HUES64 (cell line): ENCODE measurements at regions not wholly inside any gene's neighbourhood (a gene's known extent, or its start where the extent isn't known, plus 50 kb on each side); places are given as distances from the start of the nearest gene placed in this dataset.
"Not testable (repeated sequence)": the region's sequence is repeated elsewhere in the genome, so short reads cannot be mapped to it uniquely, and the experiment has no call there.

Experiments used
- H3K27ac ChIP-seq: 2 replicates; pipeline ENCODE4 v1.7.0; 2013; ENCODE audit warnings: low read depth, low read length, inconsistent platforms
- H3K27me3 ChIP-seq: 2 replicates; pipeline ENCODE4 v1.6.1; 2013; ENCODE audit warnings: mild to moderate bottlenecking, low read length; ENCODE audit not compliant: insufficient read depth
- H3K36me3 ChIP-seq: 2 replicates; pipeline ENCODE4 v1.6.1; 2013; ENCODE audit warnings: mild to moderate bottlenecking, low read length; ENCODE audit not compliant: insufficient read depth
- H3K4me1 ChIP-seq: 2 replicates; pipeline ENCODE4 v1.6.1; 2013; ENCODE audit warnings: mild to moderate bottlenecking, low read length, moderate library complexity; ENCODE audit not compliant: insufficient read depth
- H3K4me3 ChIP-seq: 2 replicates; pipeline ENCODE4 v1.5.1; 2013; ENCODE audit warnings: mild to moderate bottlenecking, low read length, moderate library complexity
- H3K9ac ChIP-seq: 2 replicates; pipeline ENCODE4 v1.6.1; 2013; ENCODE audit warnings: mild to moderate bottlenecking, low read depth, low read length
- H3K9me3 ChIP-seq: 2 replicates; pipeline ENCODE4 v1.6.1; 2013; ENCODE audit warnings: low read depth, low read length; ENCODE audit not compliant: insufficient read depth
- WGBS: fragments of 150-250, 120-280 bp; methylation state at CpG from one replicate; pipeline ENCODE4 v1.1.7; 2013; ENCODE audit warnings: missing lambda C conversion rate; 5-methylcytosine and 5-hydroxymethylcytosine counted together

DNA sequence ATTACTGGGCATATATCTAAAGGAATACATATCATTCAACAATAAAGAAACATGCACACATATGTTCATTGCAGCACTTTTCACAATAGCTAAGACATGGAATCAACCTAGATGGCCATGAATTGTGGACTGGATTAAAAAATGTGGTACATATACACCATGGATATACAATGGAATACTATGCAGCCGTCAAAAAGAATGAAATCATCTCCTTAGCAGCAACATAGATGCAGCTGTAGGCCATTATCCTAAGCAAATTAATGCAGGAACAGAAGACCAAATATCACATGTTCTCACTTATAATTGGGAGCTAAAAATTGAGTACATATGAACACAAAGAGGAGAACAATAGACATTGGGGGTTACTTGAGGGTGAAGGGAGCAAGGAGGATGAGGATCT lies 175.6 kb downstream of the POLR1F start:
- Histone ChIP-seq H3K27ac (no peak overlapping the region), H3K9ac (no peak overlapping the region), H3K36me3 (no peaks in the 10 kb centered on the region), H3K4me3 (no peak overlapping the region), H3K27me3 (no peaks in the 10 kb centered on the region), H3K9me3 (no peaks in the 10 kb centered on the region), H3K4me1 (peaks cover 6% of the 10 kb centered on the region)
- 87% methylated on average over 1 of the region's 1 CpG for WGBS

DNA sequence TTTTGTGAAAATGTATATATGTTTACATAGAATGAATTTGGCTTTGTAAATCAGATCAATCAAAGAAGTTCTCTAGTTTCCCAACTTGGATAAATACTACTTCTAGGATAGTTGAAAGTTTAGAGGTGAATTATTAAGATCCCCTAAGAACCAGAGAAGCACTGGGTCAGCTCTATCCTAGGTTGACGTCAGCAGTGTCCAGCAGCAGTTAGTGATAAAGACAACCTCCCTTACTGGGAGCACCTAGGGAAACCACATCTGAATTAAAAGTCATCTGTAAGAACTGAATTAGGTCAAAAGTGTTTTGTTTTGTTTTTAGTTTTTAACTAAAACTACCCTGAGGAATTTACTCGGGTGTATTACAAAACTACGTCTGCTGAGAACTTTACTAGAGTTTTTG lies 178.0 kb downstream of the POLR1F start:
- Histone ChIP-seq H3K4me3 (no peak overlapping the region), H3K9me3 (no peaks in the 10 kb centered on the region), H3K27me3 (no peaks in the 10 kb centered on the region), H3K27ac (no peak overlapping the region), H3K36me3 (no peaks in the 10 kb centered on the region), H3K9ac (no peak overlapping the region), H3K4me1 (no peaks in the 10 kb centered on the region)
- 84% methylated on average over 3 of the region's 3 CpGs for WGBS

DNA sequence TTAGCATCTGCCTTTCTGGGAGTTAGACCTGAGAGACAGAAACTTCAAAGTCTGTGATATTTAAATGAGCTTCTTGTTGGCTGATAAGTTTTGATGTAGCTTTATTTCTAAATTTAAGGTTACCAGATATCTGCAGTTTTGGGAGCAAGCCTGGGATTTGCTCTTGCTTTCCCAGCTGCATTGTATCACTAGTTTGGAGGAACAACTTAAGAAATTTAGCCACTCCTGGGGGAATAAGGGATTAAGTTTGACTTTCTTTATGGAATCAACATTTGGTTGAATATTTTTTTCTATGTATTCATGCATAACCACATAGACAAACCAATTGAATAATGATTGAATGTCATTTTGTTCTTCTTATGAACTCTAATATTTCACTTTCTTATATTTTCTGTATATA lies 178.6 kb downstream of the POLR1F start:
- H3K27ac ChIP-seq: no peak overlapping the region
- H3K27me3 ChIP-seq: no peaks in the 10 kb centered on the region
- no peak overlapping the region for H3K9ac ChIP-seq
- no peaks in the 10 kb centered on the region for H3K4me1 ChIP-seq
- H3K9me3 ChIP-seq: no peaks in the 10 kb centered on the region
- no peaks in the 10 kb centered on the region for H3K36me3 ChIP-seq
- no peak overlapping the region for H3K4me3 ChIP-seq

GRCh38 chr7:19526639-19527038 lies 182.2 kb downstream of the POLR1F start:
- Histone ChIP-seq H3K4me3 (no peak overlapping the region), H3K4me1 (no peaks in the 10 kb centered on the region), H3K27ac (no peak overlapping the region), H3K9me3 (no peaks in the 10 kb centered on the region), H3K27me3 (no peaks in the 10 kb centered on the region), H3K36me3 (no peaks in the 10 kb centered on the region), H3K9ac (no peak overlapping the region)
- WGBS: 90% methylated on average over 2 of the region's 2 CpGs

GRCh38 chr7:19522486-19522885 lies 186.4 kb downstream of the POLR1F start:
- H3K27me3 ChIP-seq: no peaks in the 10 kb centered on the region
- no peak overlapping the region for H3K9ac ChIP-seq
- H3K27ac ChIP-seq: no peak overlapping the region
- no peaks in the 10 kb centered on the region for H3K9me3 ChIP-seq
- H3K36me3 ChIP-seq: no peaks in the 10 kb centered on the region
- H3K4me1 ChIP-seq: no peaks in the 10 kb centered on the region
- 82% methylated on average over 3 of the region's 3 CpGs for WGBS
- no peak overlapping the region for H3K4me3 ChIP-seq

- 88% methylated on average over 1 of the region's 1 CpG for WGBS
- no peak overlapping the region for H3K4me3 ChIP-seq
- H3K9ac ChIP-seq: no peak overlapping the region
- H3K36me3 ChIP-seq: no peaks in the 10 kb centered on the region
- H3K4me1 ChIP-seq: no peaks in the 10 kb centered on the region
- H3K27ac ChIP-seq: no peak overlapping the region
- no peaks in the 10 kb centered on the region for H3K9me3 ChIP-seq
- H3K27me3 ChIP-seq: no peaks in the 10 kb centered on the region
Measured at GRCh38 chr7:19520392-19520791, 188.4 kb downstream of the POLR1F start.

DNA sequence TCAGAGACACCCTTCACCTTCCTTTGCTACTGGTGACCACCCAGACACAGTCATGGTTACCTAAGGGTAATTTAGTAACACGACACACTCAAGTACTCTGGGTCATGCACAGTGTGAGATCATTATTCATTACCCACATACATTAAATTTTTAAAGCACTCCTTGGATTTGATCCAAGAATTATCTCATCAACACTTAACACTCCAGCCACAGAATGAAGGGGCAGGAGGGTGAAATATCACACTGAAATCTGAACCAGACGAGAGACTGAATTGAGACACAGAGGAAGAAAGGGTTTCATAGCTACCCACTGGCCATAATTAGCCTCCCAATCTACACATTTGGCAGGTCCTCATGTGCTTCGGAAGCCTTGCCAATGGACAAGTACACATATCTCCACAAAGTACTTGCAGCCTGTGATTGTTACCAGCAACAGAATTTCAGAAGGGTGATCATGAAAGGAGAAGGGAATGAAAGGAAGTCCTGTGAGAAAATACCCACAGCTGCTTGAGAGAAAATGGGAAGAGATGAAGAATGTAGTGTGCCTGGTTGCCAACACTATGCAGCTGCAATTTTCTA lies 189.3 kb downstream of the POLR1F start:
- no peak overlapping the region for H3K4me3 ChIP-seq
- H3K36me3 ChIP-seq: no peaks in the 10 kb centered on the region
- H3K27ac ChIP-seq: no peak overlapping the region
- 86% methylated on average over 3 of the region's 3 CpGs for WGBS
- no peaks in the 10 kb centered on the region for H3K9me3 ChIP-seq
- no peak overlapping the region for H3K9ac ChIP-seq
- no peaks in the 10 kb centered on the region for H3K4me1 ChIP-seq
- H3K27me3 ChIP-seq: no peaks in the 10 kb centered on the region

DNA sequence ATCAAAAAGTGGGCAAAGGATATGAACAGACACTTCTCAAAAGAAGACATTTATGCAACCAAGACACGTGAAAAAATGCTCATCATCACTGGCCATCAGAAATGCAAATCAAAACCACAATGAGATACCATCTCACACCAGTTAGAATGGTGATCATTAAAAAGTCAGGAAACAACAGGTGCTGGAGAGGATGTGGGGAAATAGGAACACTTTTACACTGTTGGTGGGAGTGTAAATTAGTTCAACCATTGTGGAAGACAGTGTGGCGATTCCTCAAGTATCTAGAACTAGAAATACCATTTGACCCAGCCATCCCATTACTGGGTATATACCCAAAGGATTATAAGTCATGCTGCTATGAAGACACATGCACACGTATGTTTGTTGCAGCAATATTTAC lies 191.3 kb downstream of the POLR1F start:
- H3K4me3 ChIP-seq, H3K27ac ChIP-seq: not testable (repeated sequence)
- 93% methylated on average over 2 of the region's 3 CpGs for WGBS

DNA sequence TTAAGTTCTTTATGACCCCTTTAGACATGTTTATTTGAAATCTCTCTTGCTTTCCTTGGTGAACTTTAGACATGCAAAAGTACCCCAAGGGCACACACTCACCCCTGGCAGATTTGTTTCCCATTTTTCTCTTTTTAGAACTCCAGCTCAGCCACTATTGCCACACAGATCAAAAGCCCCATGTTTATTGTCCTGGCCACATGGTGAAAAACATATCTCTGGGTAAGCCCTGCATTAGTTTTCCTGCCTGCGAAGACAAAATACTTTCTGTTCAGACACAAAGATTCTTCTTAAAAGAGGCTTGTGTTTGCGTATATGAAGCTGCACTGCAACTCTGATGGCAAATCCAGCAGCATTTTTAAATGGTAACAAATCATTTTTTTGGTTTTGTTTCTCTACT lies 200.0 kb downstream of the POLR1F start:
- no peak overlapping the region for H3K27ac ChIP-seq
- no peak overlapping the region for H3K9ac ChIP-seq
- H3K36me3 ChIP-seq: no peaks in the 10 kb centered on the region
- H3K27me3 ChIP-seq: no peaks in the 10 kb centered on the region
- H3K4me3 ChIP-seq: no peak overlapping the region
- no peaks in the 10 kb centered on the region for H3K9me3 ChIP-seq
- peaks cover 10% of the 10 kb centered on the region for H3K4me1 ChIP-seq
- 89% methylated on average over 2 of the region's 2 CpGs for WGBS

More for the DNA sequence above, 191.3 kb downstream of the POLR1F start:
- H3K9me3 ChIP-seq, H3K36me3 ChIP-seq, H3K9ac ChIP-seq, H3K27me3 ChIP-seq, H3K4me1 ChIP-seq: not testable (repeated sequence)

DNA sequence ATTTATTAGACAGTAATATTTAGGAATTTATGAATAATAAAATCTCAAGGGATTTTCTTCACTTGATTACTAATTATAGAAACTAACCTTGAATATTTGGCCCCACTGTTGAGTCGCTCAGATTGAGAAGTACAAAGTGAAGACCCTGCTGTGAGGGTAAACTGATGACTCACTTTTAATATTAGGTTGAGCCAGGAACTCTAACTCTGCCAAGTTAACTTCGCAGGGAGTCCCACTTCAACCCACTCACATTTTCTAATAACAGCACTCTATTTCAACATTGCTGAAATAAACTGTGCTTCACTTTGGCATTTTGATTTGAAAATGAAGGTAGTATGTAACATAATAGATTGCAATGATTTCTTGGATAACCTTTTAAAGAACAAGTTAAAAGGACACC lies 200.7 kb downstream of the POLR1F start:
- 40% methylated on average over 2 of the region's 2 CpGs for WGBS
- Histone ChIP-seq H3K27me3 (no peaks in the 10 kb centered on the region), H3K4me1 (peaks cover 10% of the 10 kb centered on the region), H3K9ac (no peak overlapping the region), H3K4me3 (no peak overlapping the region), H3K9me3 (no peaks in the 10 kb centered on the region), H3K27ac (no peak overlapping the region), H3K36me3 (no peaks in the 10 kb centered on the region)

GRCh38 chr7:19491821-19492452 lies 216.9 kb downstream of the POLR1F start:
- H3K4me3 ChIP-seq: no peak overlapping the region
- no peaks in the 10 kb centered on the region for H3K36me3 ChIP-seq
- 85% methylated on average over 5 of the region's 7 CpGs for WGBS
- no peaks in the 10 kb centered on the region for H3K27me3 ChIP-seq
- peaks cover 7% of the 10 kb centered on the region; the same call in 1 of the 2 replicates for H3K9me3 ChIP-seq
- no peak overlapping the region for H3K9ac ChIP-seq
- H3K27ac ChIP-seq: no peak overlapping the region
- H3K4me1 ChIP-seq: no peaks in the 10 kb centered on the region

- Histone ChIP-seq H3K9ac (no peak overlapping the region), H3K4me1 (no peaks in the 10 kb centered on the region), H3K9me3 (peaks cover 7% of the 10 kb centered on the region; the same call in 1 of the 2 replicates), H3K27ac (no peak overlapping the region), H3K27me3 (no peaks in the 10 kb centered on the region), H3K4me3 (no peak overlapping the region), H3K36me3 (no peaks in the 10 kb centered on the region)
- WGBS: 81% methylated on average over 5 of the region's 5 CpGs
Measured at GRCh38 chr7:19491371-19491770, 217.5 kb downstream of the POLR1F start.
